HepG2 (cell line): ENCODE measurements at regions not wholly inside any gene's neighbourhood (a gene's known extent, or its start where the extent isn't known, plus 50 kb on each side); places are given as distances from the start of the nearest gene placed in this dataset.

Experiments used
- ATAC-seq: fragments of 200-7000 bp; cut with Tn5 transposase; 3 replicates; pipeline ENCODE4 v1.9.1; 2020; ENCODE audit warnings: mild to moderate bottlenecking, moderate library complexity
- BruUV-seq: library from RNA; stranded (reverse); fragments of 400-500 nt; replicated peaks from 2 replicates; lab custom pipeline; 2021; lab: Mats Ljungman, UMichigan
- CTCF ChIA-PET: fragments of 300-600 bp; formaldehyde crosslinking; extraction: SDS; loops from one replicate; lab custom pipeline; 2021; ENCODE audit warnings: low total read pairs, inconsistent platforms, low intra/inter-chr PET ratio; lab: Yijun Ruan, JAX
- POLR2A ChIA-PET: fragments of 350-600 bp; sonication (Branson Sonifier 250); formaldehyde crosslinking; loops from one replicate; lab custom pipeline; 2020; ENCODE audit warnings: antibody characterized with exemption, inconsistent platforms; lab: Yijun Ruan, JAX
- DNase-seq: peaks from one replicate; pipeline ENCODE4 v3.0.0-alpha.2; 2015; ENCODE audit warnings: low spot score
- FAIRE-seq: peaks from 3 replicates; lab custom pipeline; 2011; peaks lifted over from hg19 to GRCh38; lab: Jason Lieb, UNC
- H2AFZ ChIP-seq: one replicate; pipeline ENCODE4 v1.6.1; 2011; ENCODE audit warnings: low read length, inconsistent platforms
- H3K27ac ChIP-seq: fragments of 300-600 bp; 3 replicates; pipeline ENCODE4 v1.8.0; 2011; ENCODE audit warnings: mixed run types, mild to moderate bottlenecking, mixed read lengths, low read length, inconsistent platforms; ENCODE audit not compliant: insufficient read depth; ENCODE audit errors: extremely low read length
- H3K27me3 ChIP-seq, 2 experiments: fragments of 200-600 bp in 1 of 2; 2 replicates in 1 of 2; 3 replicates in 1 of 2; pipeline versions ENCODE4 v1.6.0 to v1.8.0; 2011; ENCODE audit warnings: low read length in 2 of 2, mild to moderate bottlenecking in 2 of 2, moderate library complexity in 2 of 2, inconsistent platforms in 1 of 2; ENCODE audit not compliant: insufficient read depth in 2 of 2, control insufficient read depth in 1 of 2
- H3K36me3 ChIP-seq, 2 experiments: fragments of 200-600 bp in 1 of 2; replicated peaks in 1 of 2; 2 replicates in 1 of 2; 3 replicates in 1 of 2; pipeline versions ENCODE4 v1.5.1 to v1.8.0; 2011; ENCODE audit warnings: low read length in 2 of 2, inconsistent platforms in 1 of 2; ENCODE audit not compliant: insufficient read depth in 2 of 2, control insufficient read depth in 1 of 2
- H3K4me1 ChIP-seq: 2 replicates; pipeline ENCODE4 v1.5.1; 2012; ENCODE audit warnings: low read length, inconsistent platforms; ENCODE audit not compliant: insufficient read depth
- H3K4me2 ChIP-seq: 2 replicates; pipeline ENCODE4 v1.6.0; 2011; ENCODE audit warnings: low read depth, low read length, inconsistent platforms
- H3K4me3 ChIP-seq, 3 experiments: fragments of 200-600 bp in 1 of 3; sonication (generic), shearing (Covaris generic) in 1 of 3; replicated peaks in 1 of 3; 2 replicates each; pipeline ENCODE4 v1.5.1; 2011 to 2016; ENCODE audit warnings: low read length in 3 of 3, inconsistent platforms in 2 of 3, low read depth in 2 of 3, mild to moderate bottlenecking in 2 of 3, control low read depth in 1 of 3, mixed read lengths in 1 of 3; ENCODE audit not compliant: insufficient read depth in 1 of 3
- H3K79me2 ChIP-seq: one replicate; pipeline ENCODE4 v1.6.1; 2011; ENCODE audit warnings: low read length, inconsistent platforms; ENCODE audit not compliant: insufficient read depth
- H3K9ac ChIP-seq: 2 replicates; pipeline ENCODE4 v1.6.0; 2011; ENCODE audit warnings: mild to moderate bottlenecking, low read depth, low read length, inconsistent platforms; ENCODE audit not compliant: insufficient read depth
- H3K9me3 ChIP-seq: 2 replicates; pipeline ENCODE4 v1.5.1; 2012; ENCODE audit warnings: mild to moderate bottlenecking, low read length
- H4K20me1 ChIP-seq: 2 replicates; pipeline ENCODE4 v1.6.0; 2011; ENCODE audit warnings: inconsistent platforms, mild to moderate bottlenecking, low read length, moderate library complexity; ENCODE audit not compliant: insufficient read depth
- EZH2 ChIP-seq: conservative IDR thresholded peaks from 2 replicates; pipeline ENCODE4 v1.6.1; 2012; ENCODE audit warnings: mild to moderate bottlenecking, low read depth, low read length, moderate library complexity
- FIP1L1 ChIP-seq: fragments of 200-400 bp; formaldehyde crosslinking; IDR thresholded peaks from 2 replicates; pipeline ENCODE4 v1.6.1; 2018; ENCODE audit warnings: low read depth, mild to moderate bottlenecking, low read length, moderate library complexity, borderline replicate concordance; ENCODE audit not compliant: insufficient read depth
- HMGXB4 ChIP-seq, 2 experiments: sonication (generic) in 1 of 2; formaldehyde crosslinking in 1 of 2; IDR thresholded peaks; 2 replicates each; pipeline versions ENCODE4 v1.4.0 to v1.6.1; 2018 to 2020; ENCODE audit warnings: missing genetic modification reagents in 2 of 2, borderline replicate concordance in 1 of 2, low read depth in 1 of 2, mild to moderate bottlenecking in 1 of 2, missing biosample characterization in 1 of 2
- HNRNPLL ChIP-seq: fragments of 200-400 bp; formaldehyde crosslinking; IDR thresholded peaks from 2 replicates; pipeline ENCODE4 v1.6.1; 2017; ENCODE audit warnings: mild to moderate bottlenecking, low read depth, low read length; ENCODE audit not compliant: poor library complexity, severe bottlenecking
- ISL2 ChIP-seq: sonication (generic); formaldehyde crosslinking; IDR thresholded peaks from 2 replicates; pipeline ENCODE4 v1.5.0; 2020; ENCODE audit warnings: missing genetic modification reagents
- NFRKB ChIP-seq: fragments of 450-650 bp; IDR thresholded peaks from 2 replicates; pipeline ENCODE4 v1.6.1; 2017
- PAX8 ChIP-seq: sonication (generic); formaldehyde crosslinking; IDR thresholded peaks from 2 replicates; pipeline ENCODE4 v1.8.0; 2022; ENCODE audit warnings: mild to moderate bottlenecking, missing genetic modification reagents, borderline replicate concordance
- REXO4 ChIP-seq: sonication (generic); formaldehyde crosslinking; IDR thresholded peaks from 2 replicates; pipeline ENCODE4 v1.8.0; 2022; ENCODE audit warnings: missing genetic modification reagents, mild to moderate bottlenecking, borderline replicate concordance
- TARDBP ChIP-seq: sonication (generic); formaldehyde crosslinking; IDR thresholded peaks from 2 replicates; pipeline ENCODE4 v1.8.0; 2022; ENCODE audit warnings: mild to moderate bottlenecking, missing genetic modification reagents
- TCF7 ChIP-seq: sonication (generic); IDR thresholded peaks from 2 replicates; pipeline ENCODE4 v1.6.1; 2016; ENCODE audit warnings: antibody characterized with exemption, low read depth
- ZBED4 ChIP-seq: sonication (generic); formaldehyde crosslinking; IDR thresholded peaks from 2 replicates; pipeline ENCODE4 v1.4.0; 2020; ENCODE audit warnings: missing genetic modification reagents, borderline replicate concordance
- ZKSCAN5 ChIP-seq: sonication (generic); formaldehyde crosslinking; IDR thresholded peaks from 2 replicates; pipeline ENCODE4 v1.5.1; 2020; ENCODE audit warnings: mild to moderate bottlenecking, missing genetic modification reagents
- ZMAT3 ChIP-seq: sonication (generic); formaldehyde crosslinking; conservative IDR thresholded peaks from 2 replicates; pipeline ENCODE4 v1.7.0; 2021; ENCODE audit warnings: missing genetic modification reagents
- ZNF18 ChIP-seq: sonication (generic); formaldehyde crosslinking; IDR thresholded peaks from 2 replicates; pipeline ENCODE4 v1.8.0; 2022; ENCODE audit warnings: mild to moderate bottlenecking, missing genetic modification reagents; ENCODE audit not compliant: insufficient replicate concordance
- ZNF292 ChIP-seq: sonication (generic); formaldehyde crosslinking; IDR thresholded peaks from 2 replicates; pipeline ENCODE4 v1.8.1; 2022; ENCODE audit warnings: mild to moderate bottlenecking, low read depth, missing genetic modification reagents, borderline replicate concordance
- ZNF496 ChIP-seq: sonication (generic); formaldehyde crosslinking; IDR thresholded peaks from 2 replicates; pipeline ENCODE4 v1.8.1; 2023; ENCODE audit warnings: mild to moderate bottlenecking, moderate library complexity, missing genetic modification reagents; ENCODE audit not compliant: insufficient replicate concordance
- ZNF547 ChIP-seq: sonication (generic); formaldehyde crosslinking; IDR thresholded peaks from 2 replicates; pipeline ENCODE4 v1.5.1; 2020; ENCODE audit warnings: mild to moderate bottlenecking, missing genetic modification reagents
- ZSCAN22 ChIP-seq: sonication (generic); formaldehyde crosslinking; IDR thresholded peaks from 2 replicates; pipeline ENCODE4 v1.4.0; 2020; ENCODE audit warnings: mild to moderate bottlenecking, missing genetic modification reagents
- WGBS: methylation state at CpG from one replicate; pipeline ENCODE4 v1.1.6; 2017; ENCODE audit warnings: low lambda C conversion rate; 5-methylcytosine and 5-hydroxymethylcytosine counted together
- in situ Hi-C: cut with HindIII; loops from 2 replicates; pipeline ENCODE4 v1.10.0; 2017; ENCODE audit warnings: low pct_unique_long_range_greater_than_20kb; ENCODE audit not compliant: extremely low pct_ligation_motif_present
- intact Hi-C: fragments of 100-400 bp; cut with micrococcal nuclease; formaldehyde crosslinking; loops from one replicate; pipeline ENCODE4 v1.10.0; 2022; ENCODE audit not compliant: unreplicated experiment

GRCh38 chrX:8036914-8037313 is 109.7 kb upstream of the PNPLA4 start (continued):
- TF ChIP-seq ZBED4 = no peak
- no peak for TF ChIP-seq ZNF547 (CRISPR knock-in tag)
- no peak for TF ChIP-seq REXO4 (CRISPR knock-in tag)
- no peak for TF ChIP-seq ZKSCAN5
- TF ChIP-seq FIP1L1 = no peak
- no peak for TF ChIP-seq TCF7
- no peak for TF ChIP-seq EZH2

GRCh38 chrX:8034058-8034457 is 106.8 kb upstream of the PNPLA4 start:
- H3K27ac ChIP-seq = no peak overlapping the region
- BruUV-seq = no TSS peak
- in situ Hi-C loops = no loop called here
- no peak for DNase-seq
- no peak overlapping the region for H3K4me3 ChIP-seq
- ATAC-seq = no peak
- no peak overlapping the region for H2AFZ ChIP-seq
- H3K79me2 ChIP-seq = no peaks in the 10 kb centered on the region
- H3K4me2 ChIP-seq = no peak overlapping the region
- WGBS = 96% methylated on average over 3 of the region's 8 CpGs
- H3K36me3 ChIP-seq = no peaks in the 10 kb centered on the region
- H3K9me3 ChIP-seq = no peaks in the 10 kb centered on the region
- no peaks in the 10 kb centered on the region for H3K27me3 ChIP-seq
- ChIA-PET CTCF (no interaction called here), POLR2A (no interaction called here)
- no peak for FAIRE-seq
- intact Hi-C loops = no loop called here
- no peaks in the 10 kb centered on the region for H4K20me1 ChIP-seq
- no peak overlapping the region for H3K9ac ChIP-seq
- H3K4me1 ChIP-seq = no peaks in the 10 kb centered on the region
- TF ChIP-seq ZSCAN22 (CRISPR knock-in tag) = no peak
- TF ChIP-seq NFRKB = no peak
- TF ChIP-seq ZNF18 (CRISPR knock-in tag) = no peak
- no peak for TF ChIP-seq ZNF496 (CRISPR knock-in tag)
- TF ChIP-seq HNRNPLL = no peak
- no peak for TF ChIP-seq ZNF292 (CRISPR knock-in tag)
- TF ChIP-seq ISL2 (CRISPR knock-in tag) = no peak
- TF ChIP-seq TARDBP (CRISPR knock-in tag) = no peak
- no peak for TF ChIP-seq HMGXB4 (CRISPR knock-in tag; IDR thresholded peaks at IDR 0.05; ENCODE audit: borderline replicate concordance in 1 of 2, low read depth in 1 of 2)
- no peak for TF ChIP-seq ZMAT3 (CRISPR knock-in tag)
- no peak for TF ChIP-seq PAX8 (CRISPR knock-in tag)
